ENCODE measurements at regions not wholly inside any gene's neighbourhood (a gene's known extent, or its start where the extent isn't known, plus 50 kb on each side); places are given as distances from the start of the nearest gene placed in this dataset.

DNA sequence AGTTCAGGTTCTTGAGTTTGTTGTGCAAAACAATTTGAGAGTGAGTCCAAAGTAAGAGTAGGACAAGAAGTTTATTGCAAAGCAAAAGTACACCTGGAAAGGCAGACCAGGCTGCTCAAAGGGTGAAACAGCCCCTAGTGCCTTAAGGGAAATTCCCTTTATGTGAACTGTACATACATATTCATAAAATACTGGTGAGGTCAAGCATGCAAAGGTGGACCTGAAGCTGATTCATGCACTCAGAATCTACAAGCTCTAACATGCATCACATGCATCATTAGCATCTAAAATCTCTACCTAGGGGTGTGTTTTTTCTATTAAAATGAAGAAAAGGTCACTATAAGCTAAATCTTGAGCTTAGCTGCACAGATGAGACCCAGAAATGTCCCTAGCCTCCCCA is 266.9 kb downstream of the SPATA18 start:
- TF ChIP-seq, protein P1, sequence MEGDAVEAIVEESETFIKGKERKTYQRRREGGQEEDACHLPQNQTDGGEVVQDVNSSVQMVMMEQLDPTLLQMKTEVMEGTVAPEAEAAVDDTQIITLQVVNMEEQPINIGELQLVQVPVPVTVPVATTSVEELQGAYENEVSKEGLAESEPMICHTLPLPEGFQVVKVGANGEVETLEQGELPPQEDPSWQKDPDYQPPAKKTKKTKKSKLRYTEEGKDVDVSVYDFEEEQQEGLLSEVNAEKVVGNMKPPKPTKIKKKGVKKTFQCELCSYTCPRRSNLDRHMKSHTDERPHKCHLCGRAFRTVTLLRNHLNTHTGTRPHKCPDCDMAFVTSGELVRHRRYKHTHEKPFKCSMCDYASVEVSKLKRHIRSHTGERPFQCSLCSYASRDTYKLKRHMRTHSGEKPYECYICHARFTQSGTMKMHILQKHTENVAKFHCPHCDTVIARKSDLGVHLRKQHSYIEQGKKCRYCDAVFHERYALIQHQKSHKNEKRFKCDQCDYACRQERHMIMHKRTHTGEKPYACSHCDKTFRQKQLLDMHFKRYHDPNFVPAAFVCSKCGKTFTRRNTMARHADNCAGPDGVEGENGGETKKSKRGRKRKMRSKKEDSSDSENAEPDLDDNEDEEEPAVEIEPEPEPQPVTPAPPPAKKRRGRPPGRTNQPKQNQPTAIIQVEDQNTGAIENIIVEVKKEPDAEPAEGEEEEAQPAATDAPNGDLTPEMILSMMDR (IDR thresholded peaks at IDR 0.05), result no peak
- TF ChIP-seq POLR2A (IDR thresholded peaks at IDR 0.05), result no peak
- intact Hi-C loops (cut with DNase I; ENCODE audit: low total_unique reads), result no loop called here
- H3K4me3 ChIP-seq (ENCODE audit: low read depth, poor library complexity, severe bottlenecking), result no peak overlapping the region
- DNase-seq (ENCODE audit: low spot score in 2 of 2), result no peak

DNA sequence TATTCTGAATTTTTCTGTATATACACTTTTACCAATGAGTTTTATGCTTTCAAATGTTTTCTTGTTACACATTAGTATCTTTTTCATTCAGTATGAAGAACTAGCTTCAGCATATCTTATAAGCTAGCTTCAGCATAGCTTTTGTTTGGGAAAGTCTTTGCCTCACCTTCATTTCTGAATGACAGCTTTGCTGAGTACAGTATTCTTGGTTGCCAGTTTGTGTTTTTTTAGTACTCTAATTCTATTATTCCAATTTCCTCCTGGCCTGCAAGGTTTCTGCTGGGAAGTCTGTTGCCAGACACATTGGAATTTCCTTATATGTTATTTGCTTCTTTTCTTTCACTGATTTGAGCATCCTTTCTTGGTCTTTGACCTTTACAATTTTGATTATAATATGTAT is 278.8 kb downstream of the SPATA18 start:
- intact Hi-C loops (cut with DNase I; ENCODE audit: low total_unique reads), result no loop called here
- DNase-seq (ENCODE audit: low spot score in 2 of 2), result no peak
- H3K4me3 ChIP-seq (ENCODE audit: low read depth, poor library complexity, severe bottlenecking), result no peak overlapping the region
- no peak for TF ChIP-seq POLR2A (IDR thresholded peaks at IDR 0.05)
- TF ChIP-seq, protein P1 (IDR thresholded peaks at IDR 0.05), result no peak

DNA sequence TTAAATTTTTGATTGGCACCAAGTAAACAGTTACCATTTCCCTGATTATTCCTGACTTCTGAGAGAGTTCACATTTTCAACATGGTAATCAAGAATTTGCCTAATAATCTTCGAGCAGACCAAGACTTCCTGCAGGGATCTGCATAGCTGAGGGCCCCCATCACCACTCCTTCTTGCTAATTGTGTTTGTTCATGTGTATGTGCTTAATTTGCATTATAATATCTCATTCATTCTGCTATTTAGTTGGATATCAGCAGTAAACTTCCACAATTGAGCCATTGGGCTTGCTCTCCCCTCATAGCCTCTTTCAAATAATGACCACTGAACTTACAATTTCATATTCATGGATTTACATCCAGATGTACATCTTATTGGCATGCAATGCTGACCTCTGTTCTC is 292.5 kb downstream of the SPATA18 start:
- TF ChIP-seq POLR2A (IDR thresholded peaks at IDR 0.05), result no peak
- TF ChIP-seq, protein P1 (IDR thresholded peaks at IDR 0.05), result no peak
- intact Hi-C loops (cut with DNase I; ENCODE audit: low total_unique reads), result no loop called here
- no peak for DNase-seq (ENCODE audit: low spot score in 2 of 2)
- H3K4me3 ChIP-seq (ENCODE audit: low read depth, poor library complexity, severe bottlenecking), result no peak overlapping the region
- WGBS, 2 donors, result 61 to 76% methylated on average over 1 of the region's 1 CpG

DNA sequence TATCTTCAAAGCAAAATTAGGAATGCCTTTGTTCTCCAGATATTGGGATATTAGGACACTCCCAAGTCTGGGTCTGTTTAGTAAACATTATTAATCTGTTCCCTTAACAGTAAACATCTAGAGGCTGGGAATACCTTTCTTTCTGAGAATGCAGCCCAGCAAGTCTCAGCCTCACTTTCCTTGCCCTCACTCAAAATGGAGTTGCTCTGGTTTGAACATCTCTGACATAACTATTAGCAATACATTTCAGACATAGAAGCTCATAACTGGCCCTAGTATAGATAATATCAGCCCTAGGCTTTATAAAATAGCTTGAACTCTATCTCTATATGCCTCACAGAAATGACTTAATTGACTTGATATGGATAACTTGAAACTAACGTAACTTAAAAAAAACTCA is 299.8 kb downstream of the SPATA18 start:
- no peak overlapping the region for H3K4me3 ChIP-seq (ENCODE audit: low read depth, poor library complexity, severe bottlenecking)
- 75 to 84% methylated on average over 1 of the region's 1 CpG for WGBS, 2 donors
- no peak for TF ChIP-seq POLR2A (IDR thresholded peaks at IDR 0.05)
- TF ChIP-seq, protein P1 (IDR thresholded peaks at IDR 0.05), result no peak
- DNase-seq (ENCODE audit: low spot score in 2 of 2), result no peak
- intact Hi-C loops (cut with DNase I; ENCODE audit: low total_unique reads), result no loop called here

DNA sequence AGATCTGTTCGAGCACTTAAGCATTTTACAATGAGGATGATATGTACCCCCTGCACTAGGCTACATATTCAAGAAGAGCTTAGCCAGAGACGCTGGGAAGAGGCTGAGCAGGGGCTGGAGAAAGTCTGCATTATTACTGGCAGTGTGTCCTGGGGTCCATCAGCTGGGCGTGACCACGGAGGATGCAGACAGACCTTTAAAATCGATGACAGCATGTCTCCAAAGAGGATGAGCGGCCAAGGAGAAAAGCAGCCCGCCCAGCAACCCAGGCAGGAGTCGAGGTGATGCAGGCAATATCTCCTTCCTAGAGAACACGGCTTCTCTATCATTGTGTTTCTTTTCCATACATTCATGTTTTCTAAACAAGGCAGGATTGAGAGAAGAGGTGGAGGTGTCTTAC is 300.7 kb downstream of the USP46 start:
- H3K4me3 ChIP-seq (ENCODE audit: low read depth, poor library complexity, severe bottlenecking), result no peak overlapping the region
- intact Hi-C loops (cut with DNase I; ENCODE audit: low total_unique reads), result no loop called here
- 85 to 88% methylated on average over 9 of the region's 9 CpGs for WGBS, 2 donors
- TF ChIP-seq, protein P1 (IDR thresholded peaks at IDR 0.05), result no peak
- no peak for TF ChIP-seq POLR2A (IDR thresholded peaks at IDR 0.05)
- no peak for DNase-seq (ENCODE audit: low spot score in 2 of 2)

DNA sequence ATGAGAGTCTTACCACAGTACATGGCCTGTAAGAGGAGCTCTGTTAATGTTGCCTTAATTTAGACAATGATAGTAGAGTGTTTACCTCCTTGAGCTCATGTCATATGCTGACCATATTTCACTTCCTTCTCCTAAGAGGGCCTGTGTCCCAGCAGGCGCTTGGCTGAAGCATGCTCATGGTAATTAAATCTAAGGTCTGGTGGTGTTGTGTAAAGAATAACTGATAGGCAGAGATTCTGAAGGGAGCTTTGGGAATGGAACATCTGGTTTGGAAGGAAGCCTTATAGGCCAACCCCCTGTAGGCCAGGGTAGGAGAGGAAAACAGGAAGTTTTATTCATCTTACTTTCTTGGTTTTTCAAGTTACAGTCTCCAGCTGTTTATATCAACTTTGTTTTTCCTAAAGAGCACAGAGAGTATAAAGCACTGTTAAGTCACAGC is 300.2 kb downstream of the USP46 start:
- H3K4me3 ChIP-seq (ENCODE audit: low read depth, poor library complexity, severe bottlenecking), result no peak overlapping the region
- intact Hi-C loops (cut with DNase I; ENCODE audit: low total_unique reads), result no loop called here
- TF ChIP-seq, protein P1 (IDR thresholded peaks at IDR 0.05), result no peak
- no peak for TF ChIP-seq POLR2A (IDR thresholded peaks at IDR 0.05)
- WGBS, 2 donors, result 78 to 81% methylated on average over 1 of the region's 1 CpG
- DNase-seq (ENCODE audit: low spot score in 2 of 2), result no peak
